ENCODE measurements at regions not wholly inside any gene's neighbourhood (a gene's known extent, or its start where the extent isn't known, plus 50 kb on each side); places are given as distances from the start of the nearest gene placed in this dataset.

GRCh38 chr18:53937037-53937436, 287.4 kb downstream of the MBD2 start:
- H3K36me3 ChIP-seq (ENCODE audit: control insufficient read depth, insufficient read depth, low read length) = no peaks in the 10 kb centered on the region
- peaks cover 7% of the 10 kb centered on the region for H3K4me1 Mint-ChIP-seq
- H3K27me3 ChIP-seq (ENCODE audit: control insufficient read depth, insufficient read depth, low read length, poor library complexity, severe bottlenecking) = no peaks in the 10 kb centered on the region
- no peaks in the 10 kb centered on the region for H3K27me3 Mint-ChIP-seq (ENCODE audit: insufficient read depth)
- WGBS, 2 experiments (ENCODE audit: insufficient coverage in 1 of 2, insufficient read length in 1 of 2) = 76 to 100% methylated on average over 1 to 3 of the region's 3 CpGs
- H3K4me3 Mint-ChIP-seq = no peak overlapping the region
- peaks cover 15% of the 10 kb centered on the region for H3K4me1 ChIP-seq (ENCODE audit: control insufficient read depth, insufficient read depth, low read length)
- TF ChIP-seq CTCF (conservative IDR thresholded peaks at IDR 0.05) = no peak
- H3K27ac Mint-ChIP-seq = no peak overlapping the region
- no peak overlapping the region for H3K4me3 ChIP-seq (ENCODE audit: low read length)
- H3K9ac ChIP-seq (ENCODE audit: extremely low read depth, low read length, poor library complexity, severe bottlenecking) = no peak overlapping the region
- H3K36me3 Mint-ChIP-seq (ENCODE audit: low read depth) = no peaks in the 10 kb centered on the region
- no peak for DNase-seq
- peaks cover 4% of the 10 kb centered on the region for H3K9me3 Mint-ChIP-seq
- no peak overlapping the region for H3K27ac ChIP-seq (ENCODE audit: low read depth, low read length)
- peaks cover 4% of the 10 kb centered on the region for H3K9me3 ChIP-seq (ENCODE audit: control insufficient read depth, low read length)

GRCh38 chr18:53935803-53936202, 288.7 kb downstream of the MBD2 start:
- Histone ChIP-seq H3K9ac (ENCODE audit: extremely low read depth, low read length, poor library complexity, severe bottlenecking) (no peak overlapping the region), H3K27ac (ENCODE audit: low read depth, low read length) (no peak overlapping the region), H3K4me1 (ENCODE audit: control insufficient read depth, insufficient read depth, low read length) (peaks cover 15% of the 10 kb centered on the region), H3K4me3 (ENCODE audit: low read length) (no peak overlapping the region), H3K27me3 (ENCODE audit: control insufficient read depth, insufficient read depth, low read length, poor library complexity, severe bottlenecking) (no peaks in the 10 kb centered on the region), H3K36me3 (ENCODE audit: control insufficient read depth, insufficient read depth, low read length) (no peaks in the 10 kb centered on the region), H3K9me3 (ENCODE audit: control insufficient read depth, low read length) (no peaks in the 10 kb centered on the region)
- Mint-ChIP-seq H3K4me3 (no peak overlapping the region), H3K9me3 (no peaks in the 10 kb centered on the region), H3K36me3 (ENCODE audit: low read depth) (no peaks in the 10 kb centered on the region), H3K27ac (no peak overlapping the region), H3K4me1 (peaks cover 7% of the 10 kb centered on the region), H3K27me3 (ENCODE audit: insufficient read depth) (no peaks in the 10 kb centered on the region)
- WGBS, 2 experiments (ENCODE audit: insufficient coverage in 1 of 2, insufficient read length in 1 of 2) = 16 to 46% methylated on average over 2 of the region's 2 CpGs
- no peak for TF ChIP-seq CTCF (conservative IDR thresholded peaks at IDR 0.05)
- DNase-seq = no peak

DNA sequence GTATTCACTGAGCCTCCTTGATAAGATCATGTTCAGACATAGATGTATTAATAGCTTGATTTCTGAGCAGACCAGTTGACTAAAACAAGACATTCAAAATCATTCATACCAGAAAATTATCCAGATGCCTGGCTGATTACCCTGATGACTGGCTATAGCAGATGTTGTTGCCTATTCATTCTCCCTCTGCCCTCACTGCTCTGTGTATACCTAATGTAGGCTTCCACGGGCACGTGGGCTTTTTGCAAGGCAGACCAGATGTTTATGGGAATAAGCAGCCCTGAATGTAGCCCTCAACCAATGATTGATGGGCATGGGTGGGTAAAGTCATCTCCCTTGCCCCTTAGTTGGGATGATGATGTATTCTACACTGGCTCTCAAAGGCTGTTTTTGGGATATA, 289.1 kb downstream of the MBD2 start:
- H3K27ac ChIP-seq (ENCODE audit: low read depth, low read length) = no peak overlapping the region
- Mint-ChIP-seq H3K27ac (no peak overlapping the region), H3K27me3 (ENCODE audit: insufficient read depth) (no peaks in the 10 kb centered on the region), H3K9me3 (no peaks in the 10 kb centered on the region), H3K4me3 (no peak overlapping the region), H3K36me3 (ENCODE audit: low read depth) (no peaks in the 10 kb centered on the region), H3K4me1 (peaks cover 7% of the 10 kb centered on the region)
- no peak for TF ChIP-seq CTCF (conservative IDR thresholded peaks at IDR 0.05)
- WGBS, 2 experiments (ENCODE audit: insufficient coverage in 1 of 2, insufficient read length in 1 of 2) = 57 to 60% methylated on average over 2 of the region's 2 CpGs
- DNase-seq = no peak
- H3K27me3 ChIP-seq (ENCODE audit: control insufficient read depth, insufficient read depth, low read length, poor library complexity, severe bottlenecking) = no peaks in the 10 kb centered on the region
- no peak overlapping the region for H3K9ac ChIP-seq (ENCODE audit: extremely low read depth, low read length, poor library complexity, severe bottlenecking)
- H3K9me3 ChIP-seq (ENCODE audit: control insufficient read depth, low read length) = no peaks in the 10 kb centered on the region
- H3K4me3 ChIP-seq (ENCODE audit: low read length) = no peak overlapping the region
- peaks cover 15% of the 10 kb centered on the region for H3K4me1 ChIP-seq (ENCODE audit: control insufficient read depth, insufficient read depth, low read length)
- no peaks in the 10 kb centered on the region for H3K36me3 ChIP-seq (ENCODE audit: control insufficient read depth, insufficient read depth, low read length)

Data from endodermal cell (in vitro differentiated cells).